ENCODE measurements at regions not wholly inside any gene's neighbourhood (a gene's known extent, or its start where the extent isn't known, plus 50 kb on each side); places are given as distances from the start of the nearest gene placed in this dataset.
A peak's percentile ranks its signal among the peaks of the same experiment; 100 is the strongest.
"Not testable (repeated sequence)": the region's sequence is repeated elsewhere in the genome, so short reads cannot be mapped to it uniquely, and the experiment has no call there.

DNA sequence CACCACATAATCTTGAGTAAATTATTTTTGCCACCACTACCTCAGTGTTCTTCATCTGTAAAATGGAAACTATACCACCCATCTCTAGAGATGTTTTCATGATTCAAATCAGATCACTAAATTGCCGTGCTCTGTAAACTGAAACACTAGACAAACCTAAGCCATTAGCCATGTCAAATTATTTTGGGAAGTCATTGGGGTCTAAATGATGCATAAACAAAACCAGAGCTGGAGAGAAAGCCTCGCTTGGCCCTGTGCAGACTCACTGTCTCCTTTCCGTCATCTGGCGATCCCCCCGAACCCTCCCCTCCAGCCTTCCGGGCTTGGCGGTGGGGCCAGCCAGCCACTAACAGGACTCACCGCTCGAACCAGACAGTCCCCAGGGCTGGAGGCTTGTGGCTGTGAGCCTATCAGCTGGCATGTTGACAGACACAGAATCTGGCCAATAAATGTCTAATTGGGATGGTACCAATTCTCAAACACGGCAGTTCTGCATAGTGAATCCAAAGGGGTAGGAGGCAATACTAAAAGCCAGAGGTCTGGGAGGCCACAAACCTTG is 256.5 kb downstream of the SEC61B start:
- no peak for DNase-seq (ENCODE audit: low read depth in 2 of 2)

GRCh38 chr9:99479929-99480328 is 257.8 kb downstream of the SEC61B start:
- DNase-seq (ENCODE audit: low read depth in 2 of 2) = no peak

GRCh38 chr9:99485459-99485858 is 263.4 kb downstream of the SEC61B start:
- DNase-seq (ENCODE audit: low read depth in 2 of 2) = no peak

- DNase-seq (ENCODE audit: low read depth in 2 of 2) = no peak
Observed at GRCh38 chr9:99486684-99487083, 264.6 kb downstream of the SEC61B start.

DNA sequence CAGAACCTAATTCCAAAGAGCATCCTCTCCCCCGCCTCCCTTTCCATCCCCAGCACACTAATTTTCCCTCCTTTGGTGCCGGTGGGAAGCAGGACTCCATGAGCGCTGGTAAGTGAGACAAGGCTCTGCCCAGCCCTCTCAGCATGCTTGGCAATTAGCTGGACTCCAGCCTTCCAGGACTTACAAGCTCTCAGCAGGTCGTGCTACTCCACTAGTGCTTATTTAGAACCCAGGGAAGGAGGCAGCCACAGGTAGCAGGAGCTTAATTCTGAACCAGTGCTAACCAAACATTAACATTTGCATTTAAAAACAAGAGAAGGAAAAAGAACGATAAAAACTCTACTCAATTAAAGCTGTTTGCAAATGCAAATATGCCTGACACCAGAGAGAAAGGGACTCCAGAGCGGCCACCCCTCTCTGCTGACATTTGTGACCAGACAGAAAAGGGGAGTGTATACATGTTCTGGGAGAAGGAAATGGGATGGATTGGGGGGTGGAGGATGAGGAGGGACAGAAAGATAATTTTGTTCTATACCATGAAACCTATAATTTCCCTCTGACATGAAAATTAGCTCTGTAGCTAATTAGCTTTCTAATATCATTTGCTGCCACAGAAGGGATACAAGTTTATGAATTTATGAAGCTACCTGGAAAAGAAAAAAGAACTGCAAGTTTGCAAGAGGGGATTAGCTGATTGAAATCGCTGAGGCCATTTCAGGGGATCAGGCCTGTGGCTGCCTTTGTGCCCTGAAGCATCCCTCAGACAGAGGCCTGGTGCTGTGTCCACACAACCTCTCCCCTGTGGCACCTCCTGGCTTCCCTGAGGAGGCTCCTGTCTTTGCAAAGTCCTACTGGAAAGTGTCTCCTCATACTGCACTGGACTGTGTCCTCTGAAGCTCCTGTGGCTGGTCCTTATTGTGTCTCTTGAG is 266.3 kb downstream of the SEC61B start:
- no peak for DNase-seq (ENCODE audit: low read depth in 2 of 2)

DNA sequence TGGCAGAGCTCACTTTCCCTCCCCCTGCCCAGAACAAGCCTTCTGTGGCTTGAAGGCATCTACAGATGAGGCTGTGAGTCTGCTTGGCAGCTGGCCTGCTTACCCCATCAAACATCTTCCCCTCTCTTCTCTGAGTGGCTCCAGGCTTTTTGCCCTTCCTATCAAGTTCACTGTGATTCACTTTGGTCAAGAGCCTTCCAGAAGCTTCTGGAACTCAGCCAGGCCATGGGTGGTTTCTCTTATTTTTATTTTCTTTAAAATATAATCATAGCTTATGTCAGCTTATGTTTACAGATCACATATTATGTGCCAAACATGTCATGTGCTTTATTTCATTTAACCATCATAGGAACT is 267.0 kb downstream of the SEC61B start:
- DNase-seq (ENCODE audit: low read depth in 2 of 2) = peak in 1 of 2 donors; percentile 32

DNA sequence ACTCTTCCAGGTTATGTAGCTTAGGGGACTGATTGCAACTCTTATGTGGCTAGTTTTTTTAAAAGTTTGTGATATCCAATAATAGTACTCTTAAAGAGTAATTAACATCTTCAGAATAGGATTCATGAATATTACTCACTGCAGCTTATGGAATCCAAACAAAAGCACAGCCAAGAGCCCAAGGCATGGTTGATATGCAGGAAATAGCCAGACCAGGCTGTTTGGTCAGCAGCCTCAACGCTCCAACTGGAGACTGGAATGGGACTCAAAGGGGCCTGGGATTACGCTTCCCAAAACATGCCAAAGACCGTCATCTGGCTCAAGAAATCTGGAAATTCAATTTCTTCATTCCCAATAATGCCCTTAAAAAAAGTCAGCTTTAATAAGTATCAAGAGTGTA is 268.6 kb downstream of the SEC61B start:
- no peak for DNase-seq (ENCODE audit: low read depth in 2 of 2)

- DNase-seq (ENCODE audit: low read depth in 2 of 2) = peak in 1 of 2 donors; percentile 2
Observed at GRCh38 chr9:99491408-99492158, 269.5 kb downstream of the SEC61B start.

- DNase-seq (ENCODE audit: low read depth in 2 of 2) = no peak
Observed at GRCh38 chr9:99497641-99498040, 275.6 kb downstream of the SEC61B start.

DNA sequence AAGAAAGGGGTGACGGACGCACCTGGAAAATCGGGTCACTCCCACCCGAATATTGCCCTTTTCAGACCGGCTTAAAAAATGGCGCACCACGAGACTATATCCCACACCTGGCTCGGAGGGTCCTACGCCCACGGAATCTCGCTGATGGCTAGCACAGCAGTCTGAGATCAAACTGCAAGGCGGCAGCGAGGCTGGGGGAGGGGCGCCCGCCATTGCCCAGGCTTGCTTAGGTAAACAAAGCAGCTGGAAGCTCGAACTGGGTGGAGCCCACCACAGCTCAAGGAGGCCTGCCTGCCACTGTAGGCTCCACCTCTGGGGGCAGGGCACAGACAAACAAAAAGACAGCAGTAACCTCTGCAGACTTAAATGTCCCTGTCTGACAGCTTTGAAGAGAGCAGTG is 276.9 kb downstream of the SEC61B start:
- not testable (repeated sequence) for DNase-seq (ENCODE audit: low read depth in 2 of 2)

GRCh38 chr9:99505936-99506335 is 283.9 kb downstream of the SEC61B start:
- DNase-seq (ENCODE audit: low read depth in 2 of 2) = no peak

GRCh38 chr9:99506747-99507348 is 284.8 kb downstream of the SEC61B start:
- no peak for DNase-seq (ENCODE audit: low read depth in 2 of 2)

DNA sequence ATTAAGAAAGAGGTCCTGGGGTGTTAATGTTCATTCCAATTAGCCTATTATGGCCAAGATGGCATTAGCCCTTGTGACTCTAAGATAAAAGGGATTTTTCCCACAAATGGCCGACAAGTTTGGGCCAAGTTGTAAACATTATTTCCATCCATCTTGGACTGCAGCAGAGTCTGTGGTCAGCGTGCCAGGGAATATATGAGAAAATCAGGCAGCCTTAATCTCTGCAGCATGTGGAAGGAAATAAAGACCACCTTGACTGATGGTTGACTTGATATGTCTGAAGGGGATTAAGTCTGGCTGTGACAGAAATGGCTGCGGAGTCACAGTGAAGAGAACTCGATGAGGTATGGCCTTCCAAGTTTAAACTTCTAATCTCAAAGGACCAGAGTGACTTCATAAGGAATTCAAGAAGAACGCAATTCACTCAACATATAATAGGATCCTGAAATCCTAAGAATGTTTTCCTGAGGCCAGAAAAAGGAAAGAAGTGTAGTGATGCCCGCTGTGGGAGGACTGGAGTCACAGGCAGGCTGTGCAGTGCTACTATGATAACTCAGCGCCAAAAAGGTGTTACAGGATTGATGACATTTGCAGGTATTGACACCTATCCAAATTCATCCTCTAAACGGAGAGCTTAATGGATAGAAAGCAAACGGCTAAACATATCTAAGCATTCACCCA is 287.1 kb downstream of the SEC61B start:
- DNase-seq (ENCODE audit: low read depth in 2 of 2) = no peak

- DNase-seq (ENCODE audit: low read depth in 2 of 2) = no peak
Observed at GRCh38 chr9:99509900-99510535, 287.9 kb downstream of the SEC61B start.

GRCh38 chr9:99511723-99512122 is 289.6 kb downstream of the SEC61B start:
- no peak for DNase-seq (ENCODE audit: low read depth in 2 of 2)

GRCh38 chr9:99513441-99514112 is 291.5 kb downstream of the SEC61B start:
- DNase-seq (ENCODE audit: low read depth in 2 of 2) = no peak

GRCh38 chr9:99515093-99515492 is 293.0 kb downstream of the SEC61B start:
- no peak for DNase-seq (ENCODE audit: low read depth in 2 of 2)

DNA sequence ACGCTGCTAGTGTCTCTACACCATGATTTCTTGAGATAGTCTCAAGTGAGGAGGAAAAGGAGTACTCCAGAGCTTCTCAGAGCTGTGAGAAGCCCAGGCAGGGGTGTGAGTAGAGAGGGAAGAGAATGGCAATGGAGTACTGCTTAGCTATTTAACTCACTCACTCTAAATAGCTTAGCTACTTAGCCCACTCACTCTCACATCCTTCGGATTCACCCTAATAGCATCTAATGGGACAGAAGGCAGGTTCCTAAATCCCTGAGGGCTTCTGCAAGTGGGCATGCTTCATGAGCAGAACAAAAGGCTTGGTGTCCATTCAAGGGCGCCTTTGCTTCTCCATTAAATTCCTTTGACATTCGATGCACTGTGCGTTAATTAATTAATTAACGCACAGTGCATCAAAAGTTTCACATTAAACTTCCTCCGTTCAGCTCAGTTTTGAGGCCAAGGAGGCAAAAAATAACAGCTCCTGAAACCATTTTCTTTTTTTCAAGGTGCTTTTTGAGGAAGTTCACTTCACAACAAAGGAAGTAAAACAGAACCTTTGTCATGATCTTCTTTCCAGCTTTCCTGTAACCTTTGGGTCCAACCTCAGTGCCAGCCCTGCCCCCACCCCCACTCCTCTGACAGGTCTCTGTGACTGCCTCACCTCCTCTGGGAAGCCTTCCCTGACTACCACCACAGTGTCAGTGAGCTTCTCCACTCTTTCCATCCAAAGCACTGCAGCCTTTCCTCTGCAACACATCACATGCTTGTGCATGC is 294.0 kb downstream of the SEC61B start:
- DNase-seq (ENCODE audit: low read depth in 2 of 2) = no peak

DNA sequence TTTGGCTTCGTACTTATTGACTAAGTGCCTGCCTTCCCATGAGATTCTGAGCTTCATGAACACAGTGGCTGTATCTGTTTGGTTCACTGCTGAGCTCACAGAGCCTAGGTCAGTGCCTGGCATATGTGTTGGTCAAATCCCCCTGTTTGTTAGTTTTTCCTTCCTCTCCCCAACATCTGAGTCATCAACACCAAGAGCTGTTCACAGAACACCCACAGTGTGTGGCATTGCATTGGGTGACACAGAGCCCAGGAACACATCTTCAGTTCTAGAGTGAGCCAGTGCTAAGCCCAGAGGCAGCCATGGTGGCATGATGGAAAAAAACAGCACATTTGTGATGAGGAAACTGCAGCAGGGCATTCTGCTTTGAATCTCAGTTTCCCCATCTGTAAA is 294.6 kb downstream of the SEC61B start:
- no peak for DNase-seq (ENCODE audit: low read depth in 2 of 2)

DNA sequence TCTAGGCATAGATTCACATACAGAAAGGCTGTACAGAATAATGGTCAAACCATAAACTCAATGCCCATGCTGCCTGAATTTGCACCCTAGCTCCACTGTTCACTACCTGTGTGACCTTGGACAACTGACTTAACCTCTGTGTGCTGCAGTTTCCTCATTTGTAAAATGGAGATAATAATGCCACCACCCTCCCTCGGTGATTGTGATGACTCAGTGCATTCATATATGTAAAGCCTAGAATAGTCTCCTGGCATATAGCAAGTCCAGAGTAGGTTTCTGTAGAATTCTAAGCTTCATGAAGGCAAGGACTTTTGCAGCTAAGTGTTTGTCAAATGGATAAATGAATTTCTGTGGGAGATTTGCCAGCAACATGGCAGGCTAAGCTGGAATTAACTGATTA is 297.8 kb upstream of the NR4A3 start:
- DNase-seq (ENCODE audit: low read depth in 2 of 2) = no peak
